Erythroblast (primary cell): ENCODE measurements at regions not wholly inside any gene's neighbourhood (a gene's known extent, or its start where the extent isn't known, plus 50 kb on each side); places are given as distances from the start of the nearest gene placed in this dataset.

ENCODE experiments used
- GATA1 ChIP-seq: IDR thresholded peaks from 2 replicates; pipeline ENCODE4 v1.6.1; 2011; ENCODE audit warnings: low read depth, mild to moderate bottlenecking, control low read depth, low read length, moderate library complexity
- POLR2A ChIP-seq: IDR thresholded peaks from 2 replicates; pipeline ENCODE4 v1.6.1; 2011; ENCODE audit warnings: mild to moderate bottlenecking, low read length

GRCh38 chr2:219958941-219959340, 331.5 kb downstream of the SLC4A3 start:
- TF ChIP-seq POLR2A = no peak
- TF ChIP-seq GATA1 = no peak
